Fibroblast of lung (primary cell): ENCODE measurements at regions not wholly inside any gene's neighbourhood (a gene's known extent, or its start where the extent isn't known, plus 50 kb on each side); places are given as distances from the start of the nearest gene placed in this dataset.

ENCODE experiments used
- DNase-seq, 2 donors: peaks; one replicate each; pipeline versions ENCODE4 v3.0.0 to v3.0.0-alpha.2; 2010; ENCODE audit warnings: low read depth in 2 of 2
- H2AFZ ChIP-seq: 2 replicates; pipeline ENCODE4 v1.5.1; 2012; ENCODE audit warnings: low read length, control low read depth, inconsistent platforms
- H3K27ac ChIP-seq: 2 replicates; pipeline ENCODE4 v1.5.1; 2011; ENCODE audit warnings: low read length, control low read depth; ENCODE audit not compliant: insufficient read depth
- H3K27me3 ChIP-seq: 2 replicates; pipeline ENCODE4 v1.5.1; 2011; ENCODE audit warnings: mild to moderate bottlenecking, low read length; ENCODE audit not compliant: control insufficient read depth, insufficient read depth
- H3K36me3 ChIP-seq: 2 replicates; pipeline ENCODE4 v1.5.1; 2011; ENCODE audit warnings: low read length; ENCODE audit not compliant: control insufficient read depth, insufficient read depth
- H3K4me1 ChIP-seq: 2 replicates; pipeline ENCODE4 v1.5.1; 2011; ENCODE audit warnings: low read length; ENCODE audit not compliant: control insufficient read depth, insufficient read depth; ENCODE audit errors: extremely low read depth
- H3K4me2 ChIP-seq: 2 replicates; pipeline ENCODE4 v1.5.1; 2011; ENCODE audit warnings: low read length, control low read depth; ENCODE audit not compliant: insufficient read depth; ENCODE audit errors: extremely low read depth
- H3K4me3 ChIP-seq, 4 experiments: fragments of 200-600 bp in 1 of 4; sonication (generic) in 1 of 4; replicated peaks in 1 of 4; 2 replicates each; pipeline ENCODE4 v1.5.1; 2011 to 2016; ENCODE audit warnings: low read length in 4 of 4, low read depth in 3 of 4, mild to moderate bottlenecking in 3 of 4, control low read depth in 2 of 4, inconsistent platforms in 1 of 4, mixed read lengths in 1 of 4; ENCODE audit not compliant: insufficient read depth in 1 of 4; ENCODE audit errors: control extremely low read depth in 1 of 4
- H3K79me2 ChIP-seq: 2 replicates; pipeline ENCODE4 v1.5.1; 2012; ENCODE audit warnings: mild to moderate bottlenecking, low read length, inconsistent platforms; ENCODE audit not compliant: control insufficient read depth, insufficient read depth
- H3K9ac ChIP-seq: 2 replicates; pipeline ENCODE4 v1.5.1; 2011; ENCODE audit warnings: mild to moderate bottlenecking, low read length, control low read depth; ENCODE audit not compliant: insufficient read depth
- H3K9me3 ChIP-seq: 2 replicates; pipeline ENCODE4 v1.5.1; 2012; ENCODE audit warnings: low read depth, low read length; ENCODE audit not compliant: control insufficient read depth, insufficient read depth
- H4K20me1 ChIP-seq: 2 replicates; pipeline ENCODE4 v1.5.1; 2011; ENCODE audit warnings: low read length; ENCODE audit not compliant: control insufficient read depth, insufficient read depth; ENCODE audit errors: extremely low read depth
- CTCF ChIP-seq, 2 donors: IDR thresholded peaks in 1 of 2; conservative IDR thresholded peaks in 1 of 2; 1 replicate in 1 of 2; 2 replicates in 1 of 2; pipeline ENCODE4 v1.5.1; 2011 to 2012; ENCODE audit warnings: low read length in 2 of 2, control low read depth in 1 of 2, inconsistent platforms in 1 of 2, low read depth in 1 of 2, mild to moderate bottlenecking in 1 of 2
- EZH2 ChIP-seq: IDR thresholded peaks from 2 replicates; pipeline ENCODE4 v1.5.1; 2012; ENCODE audit warnings: low read length, control low read depth, mild to moderate bottlenecking; ENCODE audit errors: missing control alignments

- H3K4me3 ChIP-seq = no peak overlapping the region
- TF ChIP-seq EZH2 (no peak), CTCF (conservative IDR thresholded peaks at IDR 0.05 in 1 of 2, IDR thresholded peaks at IDR 0.05 in 1 of 2; ENCODE audit: low read depth in 1 of 2, low read length in 2 of 2) (no peak)
Measured at GRCh38 chr6:49255335-49255734, 207.7 kb downstream of the MMUT start.

GRCh38 chr6:49252901-49253300 is 210.2 kb downstream of the MMUT start:
- H3K27ac ChIP-seq = no peak overlapping the region
- no peaks in the 10 kb centered on the region for H3K9me3 ChIP-seq
- no peak overlapping the region for H2AFZ ChIP-seq
- H3K9ac ChIP-seq = no peak overlapping the region
- TF ChIP-seq EZH2 = no peak
- TF ChIP-seq CTCF (conservative IDR thresholded peaks at IDR 0.05 in 1 of 2, IDR thresholded peaks at IDR 0.05 in 1 of 2; ENCODE audit: low read depth in 1 of 2, low read length in 2 of 2) = no peak
- H3K4me1 ChIP-seq = no peaks in the 10 kb centered on the region
- no peak overlapping the region for H3K4me2 ChIP-seq
- H3K36me3 ChIP-seq = no peaks in the 10 kb centered on the region
- H3K79me2 ChIP-seq = no peaks in the 10 kb centered on the region
- no peak overlapping the region for H3K4me3 ChIP-seq
- no peak for DNase-seq
- no peaks in the 10 kb centered on the region for H4K20me1 ChIP-seq
- H3K27me3 ChIP-seq = no peaks in the 10 kb centered on the region

More at GRCh38 chr6:49255335-49255734, 207.7 kb downstream of the MMUT start:
- H4K20me1 ChIP-seq = no peaks in the 10 kb centered on the region
- H3K4me2 ChIP-seq = no peak overlapping the region
- no peak overlapping the region for H3K27ac ChIP-seq
- no peaks in the 10 kb centered on the region for H3K79me2 ChIP-seq
- H3K4me1 ChIP-seq = no peaks in the 10 kb centered on the region
- no peaks in the 10 kb centered on the region for H3K9me3 ChIP-seq
- no peak overlapping the region for H3K9ac ChIP-seq
- no peak for DNase-seq
- H3K27me3 ChIP-seq = no peaks in the 10 kb centered on the region
- no peak overlapping the region for H2AFZ ChIP-seq
- H3K36me3 ChIP-seq = no peaks in the 10 kb centered on the region

- TF ChIP-seq CTCF (conservative IDR thresholded peaks at IDR 0.05 in 1 of 2, IDR thresholded peaks at IDR 0.05 in 1 of 2; ENCODE audit: low read depth in 1 of 2, low read length in 2 of 2) = no peak
- no peak for TF ChIP-seq EZH2
- no peaks in the 10 kb centered on the region for H3K9me3 ChIP-seq
- no peak for DNase-seq
- no peaks in the 10 kb centered on the region for H3K79me2 ChIP-seq
- H3K4me2 ChIP-seq = no peak overlapping the region
- H3K9ac ChIP-seq = no peak overlapping the region
- H3K36me3 ChIP-seq = no peaks in the 10 kb centered on the region
- no peak overlapping the region for H3K27ac ChIP-seq
- H3K27me3 ChIP-seq = no peaks in the 10 kb centered on the region
- H3K4me1 ChIP-seq = no peaks in the 10 kb centered on the region
- no peak overlapping the region for H3K4me3 ChIP-seq
- no peak overlapping the region for H2AFZ ChIP-seq
- no peaks in the 10 kb centered on the region for H4K20me1 ChIP-seq
Measured at GRCh38 chr6:49233483-49233882, 229.6 kb downstream of the MMUT start.
